22Rv1 (cell line): ENCODE measurements at regions not wholly inside any gene's neighbourhood (a gene's known extent, or its start where the extent isn't known, plus 50 kb on each side); places are given as distances from the start of the nearest gene placed in this dataset.

Source experiments
- ZFX ChIP-seq: fragments of 450-650 bp; IDR thresholded peaks from 2 replicates; pipeline ENCODE4 v1.6.1; 2017; ENCODE audit warnings: antibody characterized with exemption, borderline replicate concordance
- TF ChIP-seq, protein P1 (sequence below): fragments of 450-650 bp; IDR thresholded peaks from 2 replicates; pipeline ENCODE4 v1.5.1; 2017; ENCODE audit warnings: mild to moderate bottlenecking

DNA sequence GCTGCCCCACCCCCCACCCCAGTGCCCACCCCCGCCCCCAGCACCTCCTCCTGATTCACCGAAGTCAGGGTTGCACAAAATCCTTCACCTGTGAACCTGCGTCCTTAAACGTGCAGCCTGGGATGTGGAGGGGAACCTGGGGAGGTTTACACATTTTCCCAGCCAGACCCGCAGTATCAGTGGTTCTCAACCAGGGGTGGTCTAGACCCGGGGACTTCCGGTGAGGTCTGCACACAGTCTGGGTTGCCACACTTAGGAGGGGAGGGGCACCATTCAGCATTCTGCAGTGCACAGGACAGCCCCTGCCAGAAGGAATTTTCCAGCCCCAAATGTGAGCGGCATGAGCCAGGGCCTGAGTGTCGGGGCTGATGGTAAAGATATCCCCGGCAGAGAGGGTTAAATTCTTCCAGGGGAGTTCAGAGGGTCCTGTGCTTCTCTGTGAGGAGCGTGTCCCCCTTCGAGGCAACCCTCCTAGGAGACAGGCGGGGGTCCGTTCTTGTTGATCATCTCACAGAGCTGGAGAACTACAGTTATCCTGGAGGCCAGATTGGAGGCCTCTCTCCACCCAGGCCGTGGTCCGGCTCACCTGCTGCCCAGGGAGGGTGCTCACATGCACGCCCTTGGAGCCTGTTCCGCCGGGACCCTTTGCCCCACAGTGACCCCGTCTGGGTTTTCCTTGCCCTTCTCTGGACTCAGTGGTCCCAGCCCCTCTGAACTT, 113.6 kb downstream of the SIK1 start:
- TF ChIP-seq, protein P1, sequence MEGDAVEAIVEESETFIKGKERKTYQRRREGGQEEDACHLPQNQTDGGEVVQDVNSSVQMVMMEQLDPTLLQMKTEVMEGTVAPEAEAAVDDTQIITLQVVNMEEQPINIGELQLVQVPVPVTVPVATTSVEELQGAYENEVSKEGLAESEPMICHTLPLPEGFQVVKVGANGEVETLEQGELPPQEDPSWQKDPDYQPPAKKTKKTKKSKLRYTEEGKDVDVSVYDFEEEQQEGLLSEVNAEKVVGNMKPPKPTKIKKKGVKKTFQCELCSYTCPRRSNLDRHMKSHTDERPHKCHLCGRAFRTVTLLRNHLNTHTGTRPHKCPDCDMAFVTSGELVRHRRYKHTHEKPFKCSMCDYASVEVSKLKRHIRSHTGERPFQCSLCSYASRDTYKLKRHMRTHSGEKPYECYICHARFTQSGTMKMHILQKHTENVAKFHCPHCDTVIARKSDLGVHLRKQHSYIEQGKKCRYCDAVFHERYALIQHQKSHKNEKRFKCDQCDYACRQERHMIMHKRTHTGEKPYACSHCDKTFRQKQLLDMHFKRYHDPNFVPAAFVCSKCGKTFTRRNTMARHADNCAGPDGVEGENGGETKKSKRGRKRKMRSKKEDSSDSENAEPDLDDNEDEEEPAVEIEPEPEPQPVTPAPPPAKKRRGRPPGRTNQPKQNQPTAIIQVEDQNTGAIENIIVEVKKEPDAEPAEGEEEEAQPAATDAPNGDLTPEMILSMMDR, result no peak
- TF ChIP-seq ZFX, result no peak
